IPS-NIHi7 (cell line): ENCODE measurements at regions not wholly inside any gene's neighbourhood (a gene's known extent, or its start where the extent isn't known, plus 50 kb on each side); places are given as distances from the start of the nearest gene placed in this dataset.
"Not testable (repeated sequence)": the region's sequence is repeated elsewhere in the genome, so short reads cannot be mapped to it uniquely, and the experiment has no call there.

ENCODE experiments used
- DNase-seq: peaks from one replicate; pipeline ENCODE4 v3.0.0; 2012; ENCODE audit warnings: mixed read lengths; ENCODE audit errors: extremely low spot score

DNA sequence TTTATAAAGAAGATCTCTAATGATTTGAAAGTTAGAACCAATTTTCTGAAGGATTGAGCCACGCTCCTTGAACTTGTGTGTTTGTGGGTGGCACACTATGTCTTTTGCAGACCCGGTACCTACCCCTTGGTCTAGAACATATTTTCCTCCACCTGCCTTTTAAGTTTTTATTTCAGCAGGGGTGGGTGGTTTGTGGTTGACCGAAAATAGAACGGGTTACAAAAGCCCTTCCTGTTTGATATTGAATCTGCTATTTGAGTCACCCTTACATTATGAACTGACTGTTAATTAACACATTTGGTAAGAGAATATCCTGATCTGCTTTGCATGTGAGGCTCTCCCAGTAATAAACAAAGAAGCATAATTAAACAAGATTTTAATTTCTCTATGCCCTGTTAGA lies 697.5 kb downstream of the GOLGA6L6 start:
- DNase-seq: not testable (repeated sequence)
